ENCODE measurements at regions not wholly inside any gene's neighbourhood (a gene's known extent, or its start where the extent isn't known, plus 50 kb on each side); places are given as distances from the start of the nearest gene placed in this dataset.

DNA sequence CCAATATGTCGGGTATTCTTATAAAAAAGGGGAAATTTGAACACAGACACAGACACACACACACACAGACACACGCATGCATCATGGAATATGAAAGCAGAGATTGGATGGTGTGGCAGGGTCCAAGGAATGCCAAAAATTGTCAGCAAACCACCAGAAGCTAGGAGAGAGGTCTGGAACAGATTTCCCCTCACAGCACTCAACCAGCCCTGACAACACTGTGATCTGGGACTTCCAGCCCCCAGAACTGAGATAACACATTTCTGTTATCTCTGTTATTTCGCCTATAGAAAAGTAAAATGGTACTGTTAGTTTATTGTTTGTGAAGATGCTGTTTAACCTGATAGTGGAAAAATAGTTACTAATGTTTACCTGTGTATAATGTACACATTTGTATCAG, 145.4 kb upstream of the ZBED5 start:
- TF ChIP-seq, protein P1, sequence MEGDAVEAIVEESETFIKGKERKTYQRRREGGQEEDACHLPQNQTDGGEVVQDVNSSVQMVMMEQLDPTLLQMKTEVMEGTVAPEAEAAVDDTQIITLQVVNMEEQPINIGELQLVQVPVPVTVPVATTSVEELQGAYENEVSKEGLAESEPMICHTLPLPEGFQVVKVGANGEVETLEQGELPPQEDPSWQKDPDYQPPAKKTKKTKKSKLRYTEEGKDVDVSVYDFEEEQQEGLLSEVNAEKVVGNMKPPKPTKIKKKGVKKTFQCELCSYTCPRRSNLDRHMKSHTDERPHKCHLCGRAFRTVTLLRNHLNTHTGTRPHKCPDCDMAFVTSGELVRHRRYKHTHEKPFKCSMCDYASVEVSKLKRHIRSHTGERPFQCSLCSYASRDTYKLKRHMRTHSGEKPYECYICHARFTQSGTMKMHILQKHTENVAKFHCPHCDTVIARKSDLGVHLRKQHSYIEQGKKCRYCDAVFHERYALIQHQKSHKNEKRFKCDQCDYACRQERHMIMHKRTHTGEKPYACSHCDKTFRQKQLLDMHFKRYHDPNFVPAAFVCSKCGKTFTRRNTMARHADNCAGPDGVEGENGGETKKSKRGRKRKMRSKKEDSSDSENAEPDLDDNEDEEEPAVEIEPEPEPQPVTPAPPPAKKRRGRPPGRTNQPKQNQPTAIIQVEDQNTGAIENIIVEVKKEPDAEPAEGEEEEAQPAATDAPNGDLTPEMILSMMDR (IDR thresholded peaks at IDR 0.05 in 2 of 3, conservative IDR thresholded peaks at IDR 0.05 in 1 of 3; ENCODE audit: control insufficient read depth in 2 of 3, extremely low read depth in 1 of 3, insufficient read depth in 1 of 3, low read depth in 3 of 3, low read length in 3 of 3) = no peak
- TF ChIP-seq STAT1 (conservative IDR thresholded peaks at IDR 0.05) = no peak
- no peak for TF ChIP-seq NFYB (IDR thresholded peaks at IDR 0.05; ENCODE audit: insufficient read depth, low read depth, low read length)
- TF ChIP-seq TAF1 (IDR thresholded peaks at IDR 0.05; ENCODE audit: borderline replicate concordance, low read depth, low read length) = no peak
- no peak for TF ChIP-seq POLR2AphosphoS2 (IDR thresholded peaks at IDR 0.05; ENCODE audit: low read depth, low read length)
- no peak for TF ChIP-seq NFXL1 (IDR thresholded peaks at IDR 0.05; ENCODE audit: borderline replicate concordance)
- TF ChIP-seq RAD21 (IDR thresholded peaks at IDR 0.05; ENCODE audit: insufficient read depth, low read depth, low read length) = no peak
- TF ChIP-seq KDM1A (IDR thresholded peaks at IDR 0.05; ENCODE audit: borderline replicate concordance) = no peak
- TF ChIP-seq MXI1 (IDR thresholded peaks at IDR 0.05; ENCODE audit: low read depth, low read length) = no peak
- TF ChIP-seq EP300 (IDR thresholded peaks at IDR 0.05; ENCODE audit: borderline replicate concordance in 1 of 2, control insufficient read depth in 1 of 2, low read depth in 2 of 2, low read length in 2 of 2) = no peak
- TF ChIP-seq CREM (IDR thresholded peaks at IDR 0.05; ENCODE audit: low read depth) = no peak
- TF ChIP-seq ETV6 (conservative IDR thresholded peaks at IDR 0.05 in 1 of 2, IDR thresholded peaks at IDR 0.05 in 1 of 2; ENCODE audit: borderline replicate concordance in 1 of 2, low read depth in 1 of 2) = no peak
